H1 (cell line): ENCODE measurements at regions not wholly inside any gene's neighbourhood (a gene's known extent, or its start where the extent isn't known, plus 50 kb on each side); places are given as distances from the start of the nearest gene placed in this dataset.

Experiments used
- CTCF ChIA-PET: fragments of 300-600 bp; sonication (Branson Sonifier 250); formaldehyde crosslinking; loops from one replicate; lab custom pipeline; 2021; ENCODE audit not compliant: partially characterized antibody; lab: Charles Lee
- POLR2A ChIA-PET: fragments of 300-600 bp; sonication (Branson Sonifier 250); formaldehyde crosslinking; loops from one replicate; lab custom pipeline; 2021; ENCODE audit warnings: inconsistent platforms; ENCODE audit not compliant: partially characterized antibody; lab: Charles Lee
- DNase-seq, 2 experiments: peaks; one replicate each; pipeline versions ENCODE4 v3.0.0 to v3.0.0-alpha.2; 2010 to 2022; ENCODE audit warnings: low spot score in 2 of 2, low read depth in 1 of 2, mixed read lengths in 1 of 2
- FAIRE-seq: peaks from 2 replicates; lab custom pipeline; 2011; peaks lifted over from hg19 to GRCh38; lab: Jason Lieb, UNC
- H2AFZ ChIP-seq: 2 replicates; pipeline ENCODE4 v1.8.1; 2012; ENCODE audit warnings: low read length, inconsistent platforms
- H2AK5ac ChIP-seq: 2 replicates; pipeline ENCODE4 v1.6.1; 2013; ENCODE audit warnings: low read depth, low read length
- H2BK120ac ChIP-seq: replicated peaks from 2 replicates; pipeline ENCODE3; 2013; ENCODE audit warnings: low read depth, low read length, inconsistent platforms
- H2BK12ac ChIP-seq: 2 replicates; pipeline ENCODE4 v1.6.1; 2013; ENCODE audit warnings: low read depth, low read length
- H2BK15ac ChIP-seq: 2 replicates; pipeline ENCODE4 v1.6.1; 2013; ENCODE audit warnings: low read length
- H2BK20ac ChIP-seq: 2 replicates; pipeline ENCODE4 v1.6.1; 2013; ENCODE audit warnings: low read length
- H2BK5ac ChIP-seq: 2 replicates; pipeline ENCODE4 v1.6.1; 2013; ENCODE audit warnings: low read depth, low read length
- H3K14ac ChIP-seq: 2 replicates; pipeline ENCODE4 v1.6.1; 2013; ENCODE audit warnings: inconsistent platforms; ENCODE audit not compliant: insufficient read length
- H3K18ac ChIP-seq: 2 replicates; pipeline ENCODE4 v1.6.1; 2013; ENCODE audit warnings: low read length; ENCODE audit errors: extremely low read depth
- H3K23ac ChIP-seq: 2 replicates; pipeline ENCODE4 v1.6.1; 2013; ENCODE audit warnings: inconsistent platforms; ENCODE audit not compliant: insufficient read length
- H3K23me2 ChIP-seq: 2 replicates; pipeline ENCODE4 v1.6.1; 2013; ENCODE audit warnings: low read depth, low read length
- H3K27ac ChIP-seq: 2 replicates; pipeline ENCODE4 v1.6.1; 2011; ENCODE audit warnings: low read depth, low read length, inconsistent platforms
- H3K27me3 ChIP-seq, 4 experiments: replicated peaks in 1 of 4; 1 replicate in 1 of 4; 2 replicates in 3 of 4; pipeline versions ENCODE4 v1.6.1 to v1.8.1; 2011 to 2013; ENCODE audit warnings: low read length in 3 of 4, mild to moderate bottlenecking in 3 of 4, inconsistent platforms in 2 of 4, mixed read lengths in 2 of 4, moderate library complexity in 1 of 4; ENCODE audit not compliant: control insufficient read depth in 3 of 4, insufficient read depth in 3 of 4; ENCODE audit errors: extremely low read depth in 1 of 4
- H3K36me3 ChIP-seq, 4 experiments: 2 replicates each; pipeline versions ENCODE4 v1.6.1 to v1.8.1; 2011 to 2013; ENCODE audit warnings: mild to moderate bottlenecking in 4 of 4, low read length in 3 of 4, moderate library complexity in 2 of 4, control low read depth in 1 of 4, inconsistent platforms in 1 of 4; ENCODE audit not compliant: insufficient read depth in 4 of 4, control insufficient read depth in 2 of 4
- H3K4ac ChIP-seq: replicated peaks from 2 replicates; pipeline ENCODE3; 2013; ENCODE audit warnings: low read length, low read depth, mixed read lengths, inconsistent platforms; ENCODE audit not compliant: insufficient read length
- H3K4me1 ChIP-seq, 4 experiments: replicated peaks in 1 of 4; 1 replicate in 1 of 4; 2 replicates in 3 of 4; pipeline versions ENCODE4 v1.6.1 to v1.8.1; 2011 to 2013; ENCODE audit warnings: low read length in 3 of 4, inconsistent platforms in 2 of 4, mixed read lengths in 1 of 4; ENCODE audit not compliant: insufficient read depth in 4 of 4, control insufficient read depth in 3 of 4
- H3K4me2 ChIP-seq, 2 experiments: 2 replicates each; pipeline versions ENCODE4 v1.6.1 to v1.8.1; 2011 to 2013; ENCODE audit warnings: low read depth in 2 of 2, low read length in 2 of 2, control low read depth in 1 of 2, inconsistent platforms in 1 of 2, mild to moderate bottlenecking in 1 of 2; ENCODE audit not compliant: insufficient read depth in 1 of 2
- H3K4me3 ChIP-seq, 4 experiments: fragments of 200-600, 300-600 bp in 1 of 4; sonication (generic), shearing (Covaris generic), sonication (Bioruptor Twin) in 1 of 4; 2 replicates each; pipeline versions ENCODE4 v1.5.1 to v1.8.1; 2011 to 2016; ENCODE audit warnings: low read length in 4 of 4, low read depth in 3 of 4, control low read depth in 2 of 4, inconsistent platforms in 2 of 4, mild to moderate bottlenecking in 2 of 4, mixed read lengths in 1 of 4, moderate library complexity in 1 of 4; ENCODE audit not compliant: insufficient read depth in 2 of 4; ENCODE audit errors: extremely low read depth in 1 of 4
- H3K56ac ChIP-seq: replicated peaks from 2 replicates; pipeline ENCODE3; 2013; ENCODE audit warnings: low read depth, mild to moderate bottlenecking, mixed read lengths, low read length, inconsistent platforms; ENCODE audit not compliant: insufficient read length
- H3K79me1 ChIP-seq: 2 replicates; pipeline ENCODE4 v1.6.1; 2013; ENCODE audit warnings: low read depth, low read length, control low read depth
- H3K79me2 ChIP-seq, 2 experiments: 2 replicates each; pipeline versions ENCODE4 v1.6.1 to v1.8.1; 2012 to 2013; ENCODE audit warnings: low read length in 2 of 2, mild to moderate bottlenecking in 2 of 2, inconsistent platforms in 1 of 2; ENCODE audit not compliant: insufficient read depth in 2 of 2, control insufficient read depth in 1 of 2
- H3K9ac ChIP-seq, 4 experiments: replicated peaks in 1 of 4; 1 replicate in 1 of 4; 2 replicates in 3 of 4; pipeline versions ENCODE4 v1.6.1 to v1.8.1; 2011 to 2013; ENCODE audit warnings: low read depth in 3 of 4, low read length in 3 of 4, control low read depth in 2 of 4, mild to moderate bottlenecking in 2 of 4, moderate library complexity in 2 of 4, inconsistent platforms in 1 of 4; ENCODE audit errors: extremely low read depth in 1 of 4
- H3K9me3 ChIP-seq, 2 experiments: 2 replicates each; pipeline versions ENCODE4 v1.6.1 to v1.8.1; 2012 to 2013; ENCODE audit warnings: mild to moderate bottlenecking in 2 of 2, moderate library complexity in 2 of 2, control low read depth in 1 of 2, inconsistent platforms in 1 of 2, low read depth in 1 of 2, low read length in 1 of 2, mixed read lengths in 1 of 2; ENCODE audit not compliant: insufficient read depth in 2 of 2
- H4K20me1 ChIP-seq, 2 experiments: replicated peaks in 1 of 2; 2 replicates each; pipeline versions ENCODE3 to v1.8.1; 2011 to 2013; ENCODE audit warnings: inconsistent platforms in 2 of 2, low read length in 2 of 2, mild to moderate bottlenecking in 1 of 2; ENCODE audit not compliant: insufficient read depth in 2 of 2, control insufficient read depth in 1 of 2
- H4K5ac ChIP-seq: 2 replicates; pipeline ENCODE4 v1.6.1; 2013; ENCODE audit warnings: low read length, low read depth, mixed read lengths, inconsistent platforms; ENCODE audit not compliant: insufficient read length
- H4K8ac ChIP-seq: 2 replicates; pipeline ENCODE4 v1.8.0; 2013; ENCODE audit warnings: mild to moderate bottlenecking, moderate library complexity, low read length, inconsistent platforms; ENCODE audit not compliant: insufficient read depth; ENCODE audit errors: extremely low read depth
- H4K91ac ChIP-seq: replicated peaks from 2 replicates; pipeline ENCODE3; 2013; ENCODE audit warnings: low read length, mixed read lengths, inconsistent platforms; ENCODE audit not compliant: insufficient read length
- ATF2 ChIP-seq: IDR thresholded peaks from 2 replicates; pipeline ENCODE4 v1.6.1; 2012; ENCODE audit warnings: low read length, inconsistent platforms
- CHD2 ChIP-seq: IDR thresholded peaks from 2 replicates; pipeline ENCODE4 v1.6.1; 2012; ENCODE audit warnings: low read length, improper control_type of control experiment
- CTBP2 ChIP-seq: IDR thresholded peaks from 2 replicates; pipeline ENCODE4 v1.7.0; 2011; ENCODE audit warnings: borderline replicate concordance, mild to moderate bottlenecking, moderate library complexity, mixed read lengths, low read length; ENCODE audit not compliant: insufficient read depth, insufficient read length
- E2F6 ChIP-seq: IDR thresholded peaks from 2 replicates; pipeline ENCODE4 v1.6.1; 2012; ENCODE audit warnings: inconsistent platforms
- EGR1 ChIP-seq: IDR thresholded peaks from 2 replicates; pipeline ENCODE4 v1.6.1; 2011; ENCODE audit warnings: low read depth, low read length, borderline replicate concordance
- GTF2F1 ChIP-seq: IDR thresholded peaks from 2 replicates; pipeline ENCODE4 v1.6.1; 2012; ENCODE audit warnings: low read depth, low read length, improper control_type of control experiment, borderline replicate concordance
- JUND ChIP-seq: IDR thresholded peaks from 2 replicates; pipeline ENCODE4 v1.6.1; 2011; ENCODE audit warnings: mild to moderate bottlenecking, improper control_type of control experiment, low read length
- KDM5A ChIP-seq: fragments of 200-600 bp; IDR thresholded peaks from 2 replicates; pipeline ENCODE4 v1.7.1; 2012; ENCODE audit warnings: mild to moderate bottlenecking, low read length, inconsistent platforms, mixed read lengths
- POLR2A ChIP-seq, 2 experiments: IDR thresholded peaks; 1 replicate in 1 of 2; 2 replicates in 1 of 2; pipeline ENCODE4 v1.6.1; 2011; ENCODE audit warnings: low read depth in 2 of 2, low read length in 2 of 2, mild to moderate bottlenecking in 2 of 2; ENCODE audit errors: control extremely low read depth in 1 of 2
- RBBP5 ChIP-seq: IDR thresholded peaks from 2 replicates; pipeline ENCODE4 v1.7.1; 2012; ENCODE audit warnings: low read depth, mild to moderate bottlenecking, inconsistent platforms, low read length, moderate library complexity, borderline replicate concordance
- SP1 ChIP-seq: IDR thresholded peaks from 2 replicates; pipeline ENCODE4 v1.6.1; 2011; ENCODE audit warnings: low read depth, low read length
- WGBS, 2 experiments: shearing (Covaris generic) in 1 of 2; methylation state at CpG; one replicate each; pipeline versions ENCODE4 v1.1.6 to v1.1.7; 2013 to 2015; ENCODE audit warnings: low lambda C conversion rate in 2 of 2, mixed read lengths in 2 of 2, inconsistent platforms in 1 of 2, low coverage in 1 of 2, missing lambda C conversion rate in 1 of 2; ENCODE audit not compliant: insufficient replicate concordance in 2 of 2, insufficient coverage in 1 of 2, insufficient read length in 1 of 2; ENCODE audit errors: extremely low coverage in 1 of 2, missing lambda C conversion rate in 1 of 2; 5-methylcytosine and 5-hydroxymethylcytosine counted together

- Histone ChIP-seq H2BK120ac (no peak overlapping the region), H2AK5ac (no peak overlapping the region), H3K9me3 (no peaks in the 10 kb centered on the region), H3K27ac (no peak overlapping the region), H2BK20ac (no peak overlapping the region), H2BK5ac (no peak overlapping the region), H3K4me3 (no peak overlapping the region), H3K14ac (no peak overlapping the region), H4K8ac (no peak overlapping the region), H4K5ac (no peak overlapping the region), H3K56ac (no peak overlapping the region), H3K4me2 (no peak overlapping the region), H3K23ac (no peak overlapping the region), H3K4me1 (no peaks in the 10 kb centered on the region), H3K36me3 (no peaks in the 10 kb centered on the region), H2BK15ac (no peak overlapping the region), H2BK12ac (no peak overlapping the region), H4K91ac (no peak overlapping the region), H3K23me2 (no peaks in the 10 kb centered on the region), H3K18ac (no peak overlapping the region), H2AFZ (no peak overlapping the region), H3K79me1 (no peaks in the 10 kb centered on the region), H4K20me1 (no peaks in the 10 kb centered on the region), H3K9ac (no peak overlapping the region), H3K4ac (no peak overlapping the region), H3K27me3 (no peaks in the 10 kb centered on the region), H3K79me2 (no peaks in the 10 kb centered on the region)
- CTCF ChIA-PET: no interaction called here
- DNase-seq: no peak
- POLR2A ChIA-PET: no interaction called here
- no peak for FAIRE-seq
- WGBS, 2 experiments: 100% methylated on average over 2 of the region's 2 CpGs; no CpG with 5 or more reads in 1 of the 2 experiments
- TF ChIP-seq JUND (no peak), ATF2 (no peak), CHD2 (no peak), E2F6 (no peak), KDM5A (no peak), SP1 (no peak), POLR2A (IDR thresholded peaks at IDR 0.05; ENCODE audit: control extremely low read depth in 1 of 2, low read depth in 2 of 2, low read length in 2 of 2) (no peak), EGR1 (no peak), CTBP2 (no peak), RBBP5 (no peak), GTF2F1 (no peak)
These were observed 999.6 kb downstream of the SUCLG1 start for GRCh38 chr2:83459456-83459855.
